GM23248 (cell line): ENCODE measurements at regions not wholly inside any gene's neighbourhood (a gene's known extent, or its start where the extent isn't known, plus 50 kb on each side); places are given as distances from the start of the nearest gene placed in this dataset.

Experiments used
- EZH2 ChIP-seq: fragments of 200-600 bp; sonication (generic); IDR thresholded peaks from 2 replicates; pipeline ENCODE4 v1.6.1; 2018; ENCODE audit warnings: antibody characterized with exemption, mild to moderate bottlenecking; ENCODE audit not compliant: insufficient read depth, poor library complexity, severe bottlenecking
- EZH2phosphoT487 ChIP-seq: fragments of 200-600 bp; sonication (generic); IDR thresholded peaks from 2 replicates; pipeline ENCODE4 v1.6.1; 2018; ENCODE audit warnings: antibody characterized with exemption, moderate library complexity, mild to moderate bottlenecking, low read depth; ENCODE audit not compliant: insufficient read depth

DNA sequence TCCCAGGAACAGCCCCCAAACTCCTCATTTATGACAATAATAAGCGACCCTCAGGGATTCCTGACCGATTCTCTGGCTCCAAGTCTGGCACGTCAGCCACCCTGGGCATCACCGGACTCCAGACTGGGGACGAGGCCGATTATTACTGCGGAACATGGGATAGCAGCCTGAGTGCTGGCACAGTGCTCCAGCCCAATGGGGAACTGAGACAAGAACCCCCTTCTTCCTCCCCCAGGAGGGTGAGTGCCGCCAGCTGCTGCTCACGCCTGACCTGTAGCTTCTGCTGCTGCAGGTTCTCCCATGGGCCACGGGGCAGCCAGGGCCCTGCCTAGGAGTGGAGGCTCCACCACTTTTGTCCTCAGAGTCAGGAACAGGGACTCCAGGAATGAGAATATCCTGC, 78.2 kb downstream of the VPREB1 start:
- TF ChIP-seq EZH2 = no peak
- no peak for TF ChIP-seq EZH2phosphoT487
